ENCODE measurements at regions not wholly inside any gene's neighbourhood (a gene's known extent, or its start where the extent isn't known, plus 50 kb on each side); places are given as distances from the start of the nearest gene placed in this dataset.

- DNase-seq (ENCODE audit: low read depth) = no peak
Observed at GRCh38 chr22:44387486-44387885, 74.7 kb upstream of the SHISAL1 start.

GRCh38 chr22:44386386-44387035 is 73.8 kb upstream of the SHISAL1 start:
- DNase-seq (ENCODE audit: low read depth) = no peak

GRCh38 chr22:44385781-44386180 is 73.0 kb upstream of the SHISAL1 start:
- DNase-seq (ENCODE audit: low read depth) = no peak

GRCh38 chr22:44385296-44385610 is 72.5 kb upstream of the SHISAL1 start:
- DNase-seq (ENCODE audit: low read depth) = no peak

- no peak for DNase-seq (ENCODE audit: low read depth)
Observed at GRCh38 chr22:44384563-44385295, 72.0 kb upstream of the SHISAL1 start.

GRCh38 chr22:44383652-44384562 is 71.2 kb upstream of the SHISAL1 start:
- DNase-seq (ENCODE audit: low read depth) = no peak

- DNase-seq (ENCODE audit: low read depth) = no peak
Observed at GRCh38 chr22:44383064-44383575, 70.4 kb upstream of the SHISAL1 start.

GRCh38 chr22:44382116-44383038 is 69.6 kb upstream of the SHISAL1 start:
- DNase-seq (ENCODE audit: low read depth) = no peak

- no peak for DNase-seq (ENCODE audit: low read depth)
Observed at GRCh38 chr22:44381761-44382115, 69.0 kb upstream of the SHISAL1 start.

GRCh38 chr22:44380756-44381486 is 68.2 kb upstream of the SHISAL1 start:
- DNase-seq (ENCODE audit: low read depth) = no peak

- DNase-seq (ENCODE audit: low read depth) = no peak
Observed at GRCh38 chr22:44379817-44380755, 67.3 kb upstream of the SHISAL1 start.

- no peak for DNase-seq (ENCODE audit: low read depth)
Observed at GRCh38 chr22:44378380-44378779, 65.6 kb upstream of the SHISAL1 start.

- DNase-seq (ENCODE audit: low read depth) = no peak
Observed at GRCh38 chr22:44375451-44375850, 62.7 kb upstream of the SHISAL1 start.

GRCh38 chr22:44373234-44373633 is 60.5 kb upstream of the SHISAL1 start:
- DNase-seq (ENCODE audit: low read depth) = no peak

- DNase-seq (ENCODE audit: low read depth) = no peak
Observed at GRCh38 chr22:44372611-44373010, 59.9 kb upstream of the SHISAL1 start.

GRCh38 chr22:44371741-44372525 is 59.2 kb upstream of the SHISAL1 start:
- DNase-seq (ENCODE audit: low read depth) = no peak

- DNase-seq (ENCODE audit: low read depth) = no peak
Observed at GRCh38 chr22:44369916-44370801, 57.4 kb upstream of the SHISAL1 start.

GRCh38 chr22:44369293-44369661 is 56.5 kb upstream of the SHISAL1 start:
- DNase-seq (ENCODE audit: low read depth) = no peak
